ENCODE measurements at regions not wholly inside any gene's neighbourhood (a gene's known extent, or its start where the extent isn't known, plus 50 kb on each side); places are given as distances from the start of the nearest gene placed in this dataset.

DNA sequence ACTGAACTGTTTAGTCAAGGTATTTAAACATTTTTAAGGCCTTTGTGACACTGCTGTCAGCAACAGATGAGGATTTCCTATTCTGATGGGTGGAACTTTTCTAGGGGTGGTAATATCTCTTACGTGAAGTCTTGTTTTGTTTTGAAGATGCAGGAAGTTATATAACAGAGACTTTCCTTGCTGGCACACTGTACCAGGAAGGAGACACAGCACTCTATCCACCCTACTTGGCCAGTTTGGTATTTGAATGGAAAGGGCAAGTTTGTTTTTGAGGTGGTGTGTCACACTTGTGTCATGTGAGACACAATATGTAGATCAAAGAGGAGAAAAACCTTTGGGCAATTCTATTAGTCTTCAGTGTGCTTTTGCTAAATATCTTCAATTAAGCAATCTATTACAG is 51.6 kb upstream of the SRP54 start:
- Mint-ChIP-seq H3K4me3 (peak overlapping the region; percentile 37 to 79 (median 68)), H3K27ac (peak overlapping the region; percentile 99 to 100), H3K9me3 (no peaks in the 10 kb centered on the region), H3K4me1 (peaks cover 28 to 35% (median 34%) of the 10 kb centered on the region in 3 donors), H3K27me3 (no peaks in the 10 kb centered on the region), H3K36me3 (peaks cover 13% of the 10 kb centered on the region)
- H3K4me1 ChIP-seq (ENCODE audit: control insufficient read depth in 1 of 2, extremely low read depth in 1 of 2, insufficient read depth in 2 of 2, low read length in 2 of 2) = peaks cover 11 to 26% of the 10 kb centered on the region in 2 experiments
- H3K36me3 ChIP-seq (ENCODE audit: control insufficient read depth in 2 of 2, extremely low read depth in 1 of 2, insufficient read depth in 1 of 2, low read length in 1 of 2) = no peaks in the 10 kb centered on the region
- H3K27ac ChIP-seq (ENCODE audit: low read length) = peak overlapping the region; percentile 95
- CTCF ChIA-PET = interaction anchor here in 1 of 2 donors (0.6 to 1.2 kb wide), 4 partner anchors 50 to 895 kb away, joined by 4 to 8 read pairs (median 7); partner anchors contain the start of gene BRMS1L
- H3K27me3 ChIP-seq (replicated peaks in 1 of 2; ENCODE audit: control insufficient read depth in 2 of 2, extremely low read depth in 1 of 2, insufficient read depth in 2 of 2, low read length in 1 of 2) = no peaks in the 10 kb centered on the region
- WGBS (ENCODE audit: insufficient coverage) = no CpG with 5 or more reads among the region's 1 CpG
- no peak overlapping the region for H3K4me3 ChIP-seq (ENCODE audit: control insufficient read depth in 1 of 2, extremely low read depth in 1 of 2, low read length in 1 of 2)
- DNase-seq = peak; percentile 2 to 79 (median 31)
- POLR2A ChIA-PET = interaction anchor here (0.7 to 1.8 kb wide), 6 partner anchors 51 to 115 kb away, joined by 4 to 26 read pairs (median 8); partner anchors contain the start of genes BAZ1A (in 2 of the 2), FAM177A1 (in 1 of the 2) and SRP54 (in 1 of the 2)
- no peaks in the 10 kb centered on the region for H3K9me3 ChIP-seq
- ATAC-seq (replicated peaks in 1 of 4) = peak; percentile 87 to 95 (median 92)

DNA sequence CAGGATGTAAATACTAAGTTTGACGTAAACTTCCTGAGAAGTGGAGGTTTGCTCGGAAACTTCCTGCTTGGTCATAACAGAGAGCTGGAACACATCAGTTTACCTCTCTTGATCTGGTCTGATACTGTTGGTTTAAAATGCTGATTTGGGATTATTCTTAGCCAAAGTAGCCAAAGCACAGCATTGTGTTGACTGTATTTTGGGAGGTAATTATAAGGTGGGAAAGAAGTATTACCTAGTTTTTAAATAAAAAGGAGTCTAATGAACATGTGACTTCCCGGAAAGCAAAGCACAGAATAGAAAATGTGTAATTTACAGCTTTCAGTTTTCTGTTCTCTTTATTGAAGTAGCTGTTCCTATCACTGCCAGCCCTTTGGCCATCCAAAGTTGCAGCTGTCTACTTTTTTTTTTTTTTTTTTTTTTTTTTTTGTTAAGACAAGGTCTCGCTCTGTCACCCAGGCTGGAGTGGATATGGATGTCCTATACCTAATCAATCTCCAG is 52.2 kb upstream of the SRP54 start:
- ChIA-PET CTCF (interaction anchor here in 1 of 2 donors (0.6 to 1.2 kb wide), 5 partner anchors 25 to 896 kb away, joined by 3 to 8 read pairs (median 7); partner anchors contain the start of gene BRMS1L), POLR2A (interaction anchor here (0.6 to 1.8 kb wide), 11 partner anchors 18 to 1390 kb away, joined by 3 to 26 read pairs (median 8); partner anchors contain the start of genes BAZ1A (in 2 of the 2), FAM177A1 (in 1 of the 2), MBIP (in 1 of the 2) and SRP54 (in 1 of the 2))
- Histone ChIP-seq H3K36me3 (ENCODE audit: control insufficient read depth in 2 of 2, extremely low read depth in 1 of 2, insufficient read depth in 1 of 2, low read length in 1 of 2) (no peaks in the 10 kb centered on the region), H3K27ac (ENCODE audit: low read length) (peak overlapping the region; percentile 95), H3K27me3 (replicated peaks in 1 of 2; ENCODE audit: control insufficient read depth in 2 of 2, extremely low read depth in 1 of 2, insufficient read depth in 2 of 2, low read length in 1 of 2) (no peaks in the 10 kb centered on the region), H3K9me3 (no peaks in the 10 kb centered on the region), H3K4me1 (ENCODE audit: control insufficient read depth in 1 of 2, extremely low read depth in 1 of 2, insufficient read depth in 2 of 2, low read length in 2 of 2) (peaks cover 11 to 26% of the 10 kb centered on the region in 2 experiments), H3K4me3 (ENCODE audit: control insufficient read depth in 1 of 2, extremely low read depth in 1 of 2, low read length in 1 of 2) (peak overlapping the region in 1 of 2 donors; percentile 10)
- Mint-ChIP-seq H3K9me3 (no peaks in the 10 kb centered on the region), H3K36me3 (peaks cover 13% of the 10 kb centered on the region), H3K27me3 (no peaks in the 10 kb centered on the region), H3K4me3 (peak overlapping the region; percentile 68 to 79 (median 73)), H3K4me1 (peaks cover 28 to 35% (median 34%) of the 10 kb centered on the region in 3 donors), H3K27ac (peak overlapping the region; percentile 99 to 100)
- ATAC-seq (replicated peaks in 1 of 4) (peak; percentile 54 to 69 (median 58)), DNase-seq (peak in 19 of 35 experiments; percentile 4 to 72 (median 27))
- whole genome bisulfite sequencing (ENCODE audit: insufficient coverage) = 14% methylated on average over 1 of the region's 4 CpGs

DNA sequence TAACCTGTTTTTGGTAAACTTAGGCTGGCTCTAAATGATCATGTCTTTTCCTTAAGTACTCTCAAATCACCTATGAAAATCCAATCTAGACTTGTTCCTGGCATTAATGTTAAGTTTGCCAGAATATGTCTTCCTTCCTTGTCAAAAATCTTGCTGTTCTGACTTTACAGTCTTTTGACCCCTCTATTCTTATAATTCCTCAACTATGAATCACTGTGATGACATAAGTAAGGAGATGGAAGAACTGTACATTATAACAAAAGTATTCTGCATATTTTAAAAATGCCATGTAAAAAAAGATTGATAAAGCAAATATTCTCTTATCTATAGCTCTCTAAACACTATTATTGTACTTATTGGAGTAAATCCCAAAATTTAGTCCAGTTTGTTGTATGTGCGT is 51.4 kb upstream of the BAZ1A start:
- peaks cover 5% of the 10 kb centered on the region for H3K36me3 Mint-ChIP-seq
- H3K4me1 Mint-ChIP-seq = peaks cover 27 to 28% (median 28%) of the 10 kb centered on the region in 3 donors
- Histone ChIP-seq H3K9me3 (no peaks in the 10 kb centered on the region), H3K36me3 (ENCODE audit: control insufficient read depth in 2 of 2, extremely low read depth in 1 of 2, insufficient read depth in 1 of 2, low read length in 1 of 2) (no peaks in the 10 kb centered on the region), H3K4me1 (ENCODE audit: control insufficient read depth in 1 of 2, extremely low read depth in 1 of 2, insufficient read depth in 2 of 2, low read length in 2 of 2) (peaks cover 11 to 22% of the 10 kb centered on the region in 2 experiments), H3K4me3 (ENCODE audit: control insufficient read depth in 1 of 2, extremely low read depth in 1 of 2, low read length in 1 of 2) (no peak overlapping the region), H3K27me3 (replicated peaks in 1 of 2; ENCODE audit: control insufficient read depth in 2 of 2, extremely low read depth in 1 of 2, insufficient read depth in 2 of 2, low read length in 1 of 2) (no peaks in the 10 kb centered on the region), H3K27ac (ENCODE audit: low read length) (no peak overlapping the region)
- POLR2A ChIA-PET = interaction anchor here in 1 of 2 donors (0.6 kb wide), 1 partner anchor 35 kb away, joined by 7 read pairs; no protein-coding TSS in a partner anchor
- ATAC-seq (replicated peaks in 1 of 4) (no peak), DNase-seq (no peak)
- no peak overlapping the region for H3K27ac Mint-ChIP-seq
- no CpG with 5 or more reads among the region's 1 CpG for WGBS (ENCODE audit: insufficient coverage)
- H3K4me3 Mint-ChIP-seq = no peak overlapping the region
- no peaks in the 10 kb centered on the region for H3K27me3 Mint-ChIP-seq
- CTCF ChIA-PET = no interaction called here
- no peaks in the 10 kb centered on the region for H3K9me3 Mint-ChIP-seq

Measured in T-cell (primary cell).